HG02884 (cell line): ENCODE measurements at regions not wholly inside any gene's neighbourhood (a gene's known extent, or its start where the extent isn't known, plus 50 kb on each side); places are given as distances from the start of the nearest gene placed in this dataset.
A peak's percentile ranks its signal among the peaks of the same experiment; 100 is the strongest.

Experiments
- ATAC-seq: cut with Tn5 transposase; IDR thresholded peaks from one replicate; pipeline ENCODE4 v1.9.1; 2021; ENCODE audit warnings: mild to moderate bottlenecking, moderate library complexity; ENCODE audit not compliant: unreplicated experiment

DNA sequence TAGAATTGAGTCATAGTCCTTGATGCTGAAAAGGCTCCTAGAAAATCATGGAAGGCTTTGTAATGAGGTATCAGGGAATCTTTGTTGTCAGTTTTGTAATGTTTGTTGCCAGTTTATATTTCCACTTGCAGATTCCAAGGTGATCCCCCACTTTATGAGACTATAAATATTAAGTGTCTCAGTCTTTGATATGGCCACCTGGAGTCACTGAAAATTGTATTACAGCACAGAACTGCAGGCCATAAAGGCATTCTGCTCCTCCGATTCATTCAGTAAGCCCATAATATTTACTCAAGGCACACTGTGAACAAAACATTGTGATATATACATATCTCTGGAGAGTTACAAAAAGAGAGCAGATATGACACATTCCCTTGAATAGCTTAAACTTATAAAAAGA lies 457.8 kb upstream of the ZNF385D start:
- no peak for ATAC-seq

DNA sequence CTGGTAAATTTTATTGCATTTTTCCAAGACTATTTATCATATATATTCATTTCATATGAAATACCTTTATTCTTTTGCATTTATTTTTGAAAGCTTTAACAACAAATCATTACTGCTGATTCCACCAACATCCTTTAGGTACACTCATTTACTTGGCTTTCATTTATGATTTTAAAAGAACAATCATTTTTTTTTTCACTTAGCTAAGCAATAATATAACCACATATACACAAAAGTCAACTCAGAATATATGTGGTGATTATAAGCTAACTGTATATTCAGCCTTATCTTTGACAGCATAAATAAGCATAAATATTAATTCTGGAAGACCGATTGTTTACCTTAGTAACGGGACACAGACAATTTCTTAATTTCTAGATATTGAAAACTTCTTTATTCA lies 458.6 kb upstream of the ZNF385D start:
- no peak for ATAC-seq

GRCh38 chr3:22210693-22211092 lies 459.7 kb upstream of the ZNF385D start:
- no peak for ATAC-seq

DNA sequence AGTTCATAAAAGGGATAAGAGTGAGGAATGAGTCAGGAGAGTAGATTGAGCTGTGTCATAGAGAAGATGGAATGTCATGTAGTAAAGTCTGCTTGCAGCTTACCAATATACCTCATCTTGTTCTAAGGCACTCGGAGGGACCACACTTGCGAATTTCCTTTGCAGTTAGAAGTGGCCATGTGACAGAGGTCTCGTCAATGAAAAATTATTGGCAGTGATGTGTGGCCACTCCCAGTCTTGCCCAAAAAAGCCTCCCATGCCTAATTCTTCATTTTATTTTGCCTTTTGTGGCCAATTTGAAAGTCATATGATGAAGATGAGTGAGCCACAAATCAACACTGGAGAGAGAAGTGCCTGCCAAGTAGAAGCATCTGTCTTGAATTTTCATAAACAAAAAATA lies 465.6 kb upstream of the ZNF385D start:
- no peak for ATAC-seq

GRCh38 chr3:22225161-22225560 lies 474.2 kb upstream of the ZNF385D start:
- ATAC-seq, result no peak

DNA sequence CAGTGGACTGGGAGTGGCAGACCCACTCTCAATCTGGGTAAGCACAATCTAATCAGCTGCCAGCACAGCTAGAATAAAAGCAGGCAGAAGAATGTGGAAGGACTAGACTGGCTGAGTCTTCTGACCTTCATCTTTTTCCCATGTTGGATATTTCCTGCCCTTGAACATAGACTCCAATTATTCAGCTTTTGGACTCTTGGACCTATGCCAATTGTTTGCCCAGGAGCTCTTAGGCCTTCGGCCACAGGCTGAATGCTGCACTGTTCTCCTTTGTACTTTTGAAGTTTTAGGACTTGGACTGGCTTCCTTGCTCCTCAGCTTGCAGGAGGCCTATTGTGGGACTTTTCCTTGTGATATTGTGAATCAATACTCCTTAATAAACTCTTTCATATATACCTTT lies 477.7 kb upstream of the ZNF385D start:
- ATAC-seq, result no peak

DNA sequence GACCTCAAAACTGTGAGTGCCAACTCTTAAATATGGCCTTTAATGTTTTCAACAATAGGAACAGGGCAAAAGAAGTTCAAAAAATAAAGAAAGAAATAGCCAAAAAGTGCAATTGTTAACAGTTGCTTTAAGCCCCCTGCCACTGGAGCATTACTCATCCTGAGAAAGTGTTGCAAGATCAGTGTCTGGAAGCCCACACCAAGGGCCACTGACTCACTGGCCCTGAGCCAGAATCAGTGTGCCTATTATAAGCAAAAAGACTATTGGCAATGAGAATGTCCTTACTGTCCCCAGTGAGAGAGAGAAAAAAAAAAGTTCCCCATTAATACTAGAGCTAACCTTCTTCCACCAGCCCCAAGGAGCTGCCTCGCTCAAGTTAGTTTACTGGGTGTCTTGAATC lies 480.1 kb upstream of the ZNF385D start:
- ATAC-seq, result no peak

DNA sequence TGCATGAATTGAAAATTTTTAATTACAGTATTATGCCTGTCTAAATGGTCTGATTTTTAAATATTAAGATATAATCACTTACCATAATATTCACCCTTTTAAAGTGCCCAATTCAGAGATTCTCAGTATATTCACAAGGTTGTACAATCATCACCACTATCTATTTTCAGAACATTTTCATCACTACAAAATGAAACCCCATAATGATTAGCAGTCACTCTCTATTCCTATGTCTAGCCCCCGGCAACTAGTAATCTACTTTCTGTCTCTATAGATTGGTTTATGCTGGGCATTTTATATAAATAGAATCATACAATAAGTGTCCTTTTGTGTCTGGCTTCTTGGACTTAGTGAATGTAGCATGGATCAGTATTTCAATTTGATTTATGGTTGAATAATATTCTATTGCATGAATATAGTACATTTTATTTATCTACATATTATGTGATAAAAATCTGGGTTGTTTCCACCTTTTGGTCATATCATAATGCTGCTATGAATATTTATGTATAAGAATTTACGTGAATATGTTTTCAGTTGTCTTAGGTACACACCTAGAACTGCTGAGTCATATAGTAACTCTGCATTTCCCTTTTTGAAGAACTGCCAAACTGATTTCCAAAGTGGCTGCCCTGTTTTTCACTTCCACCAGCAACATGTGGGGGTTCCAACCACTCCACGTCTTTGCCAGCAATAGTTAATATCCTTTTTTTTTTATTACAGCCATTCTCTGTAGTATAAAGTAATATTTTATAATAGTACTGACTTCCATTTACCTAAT lies 485.7 kb upstream of the ZNF385D start:
- ATAC-seq, result peak; percentile 86

DNA sequence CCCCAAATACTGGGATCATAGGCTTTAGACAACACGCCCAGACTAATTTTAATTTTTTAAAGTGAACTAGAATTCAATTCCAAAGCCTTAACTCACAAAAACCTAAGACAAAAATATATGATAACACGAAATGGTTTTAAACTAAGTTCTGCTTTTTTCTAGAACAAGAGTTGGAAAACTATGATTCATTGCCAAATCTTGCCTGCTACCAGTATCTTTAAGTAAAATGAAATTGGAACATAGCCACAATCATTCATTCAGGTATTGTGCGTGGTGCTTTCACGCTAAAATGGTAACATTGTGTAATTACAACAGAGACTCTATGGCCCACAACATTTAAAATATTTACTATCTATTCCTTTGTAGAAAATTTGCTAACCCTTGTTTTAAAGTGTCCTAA lies 488.0 kb upstream of the ZNF385D start:
- no peak for ATAC-seq

GRCh38 chr3:22241110-22241509 lies 490.1 kb upstream of the ZNF385D start:
- no peak for ATAC-seq

GRCh38 chr3:22244761-22245521 lies 493.9 kb upstream of the ZNF385D start:
- ATAC-seq, result no peak

- no peak for ATAC-seq
Measured at GRCh38 chr3:22245811-22246583, 495.0 kb upstream of the ZNF385D start.

GRCh38 chr3:22249658-22250057 lies 498.6 kb upstream of the ZNF385D start:
- no peak for ATAC-seq

GRCh38 chr3:22257252-22257651 lies 506.2 kb upstream of the ZNF385D start:
- ATAC-seq, result no peak

DNA sequence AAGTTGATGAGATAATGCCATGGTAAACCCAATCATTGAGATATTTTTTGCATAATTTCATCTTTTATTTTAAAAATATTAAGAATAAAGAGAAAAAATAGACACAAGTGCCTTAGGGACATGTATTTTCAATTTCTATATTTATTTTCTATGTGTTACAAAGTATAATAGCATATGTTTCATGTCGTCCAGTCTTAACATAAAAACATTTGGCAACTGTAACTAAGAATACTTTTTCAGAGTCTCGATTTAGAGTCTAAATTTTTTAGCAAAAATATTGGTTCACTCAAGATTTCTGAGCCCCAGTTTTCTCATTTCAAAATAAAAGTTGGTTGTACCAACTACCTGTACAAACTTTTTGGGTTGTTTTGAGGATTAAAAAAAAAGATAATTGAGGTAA lies 511.4 kb upstream of the ZNF385D start:
- no peak for ATAC-seq

DNA sequence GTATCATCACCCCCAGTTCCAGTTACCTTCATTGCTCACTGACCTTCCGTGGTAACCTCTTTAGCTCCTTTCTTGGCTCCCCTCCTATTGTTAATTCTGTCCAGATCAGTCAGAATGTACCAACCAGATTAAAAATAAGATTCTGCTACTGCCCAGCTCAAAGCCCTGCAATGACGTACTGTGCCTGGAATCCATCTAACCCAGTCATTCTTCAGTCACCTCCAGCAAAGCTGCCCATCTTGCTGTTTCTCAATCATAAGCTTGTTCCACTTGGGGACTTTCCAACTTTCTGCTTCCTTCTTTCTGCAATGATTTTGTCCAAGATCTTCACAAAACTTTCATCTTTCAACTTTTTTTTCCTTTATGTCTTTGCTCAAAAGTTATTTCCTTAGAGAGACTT lies 512.0 kb upstream of the ZNF385D start:
- ATAC-seq, result no peak

GRCh38 chr3:22265403-22265802 lies 514.4 kb upstream of the ZNF385D start:
- ATAC-seq, result no peak

- no peak for ATAC-seq
Measured at GRCh38 chr3:22269831-22270230, 518.8 kb upstream of the ZNF385D start.

DNA sequence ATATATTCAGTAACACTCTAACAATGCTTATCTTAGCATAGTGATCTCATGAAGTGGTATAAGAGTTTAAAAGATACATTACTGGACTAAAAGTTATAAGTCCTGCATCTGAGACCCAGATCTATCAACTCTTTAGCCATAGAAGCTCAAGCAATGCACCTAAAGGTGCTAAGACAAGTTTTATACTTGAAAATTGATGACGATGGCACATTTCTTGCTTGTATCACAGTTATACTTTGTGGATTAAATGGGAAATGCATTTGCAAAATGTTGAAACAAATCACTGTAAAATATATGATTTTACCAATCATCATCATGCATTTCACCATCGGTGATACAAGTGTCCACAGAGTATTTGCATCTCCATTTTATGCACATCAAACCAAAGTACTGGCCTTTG lies 525.3 kb upstream of the ZNF385D start:
- ATAC-seq, result no peak

- ATAC-seq, result no peak
Measured at GRCh38 chr3:22284559-22284958, 533.5 kb upstream of the ZNF385D start.

DNA sequence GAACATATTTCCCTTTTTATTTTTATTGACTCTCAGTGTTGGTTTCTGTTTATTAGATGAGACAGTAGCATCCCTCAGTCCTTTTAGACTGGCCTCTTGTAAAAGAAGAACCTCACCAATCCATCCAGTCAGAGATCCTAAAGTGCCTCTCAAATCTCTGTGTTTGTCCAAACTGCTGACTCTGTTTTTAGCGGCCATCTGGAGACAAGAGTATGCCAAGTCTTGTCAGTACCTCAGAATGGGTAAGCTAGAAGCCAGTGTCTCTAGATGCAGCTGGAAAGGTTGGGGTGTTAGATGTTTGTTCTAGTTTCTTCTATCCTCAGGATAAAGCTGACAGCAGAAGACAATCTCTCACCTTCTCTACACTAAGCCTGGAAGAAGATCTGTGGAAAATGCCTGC lies 537.7 kb upstream of the ZNF385D start:
- no peak for ATAC-seq

GRCh38 chr3:22292681-22293080 lies 541.7 kb upstream of the ZNF385D start:
- ATAC-seq, result no peak
